ENCODE measurements at regions not wholly inside any gene's neighbourhood (a gene's known extent, or its start where the extent isn't known, plus 50 kb on each side); places are given as distances from the start of the nearest gene placed in this dataset.

DNA sequence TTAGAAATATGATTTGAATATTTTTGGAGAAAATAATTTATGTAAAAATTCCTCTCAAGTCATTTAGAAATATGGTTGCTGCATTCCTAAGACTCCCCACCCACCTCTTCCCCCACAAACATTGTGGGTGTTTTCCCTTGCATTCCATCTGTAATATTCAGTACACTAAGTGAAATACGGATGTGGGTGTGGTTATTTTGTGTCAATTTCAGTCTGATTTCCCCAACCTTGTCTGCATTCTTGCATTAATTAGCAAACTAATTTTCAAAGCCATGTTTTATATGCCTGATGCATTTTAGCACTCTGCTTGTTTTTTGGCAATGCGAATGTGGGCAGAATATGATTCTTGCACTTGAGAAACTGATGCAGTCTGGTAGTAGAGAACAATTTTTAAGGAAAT is 408.3 kb upstream of the RGMA start:
- TF ChIP-seq POLR2AphosphoS5 (IDR thresholded peaks at IDR 0.05; ENCODE audit: borderline replicate concordance, low read depth, low read length) (no peak), EZH2 (IDR thresholded peaks at IDR 0.05) (no peak), FOXP2 (optimal IDR thresholded peaks at IDR 0.05; ENCODE audit: control extremely low read depth, extremely low read length, insufficient read depth) (no peak)

Data from SK-N-MC (cell line).